IPS-15b (cell line): ENCODE measurements at regions not wholly inside any gene's neighbourhood (a gene's known extent, or its start where the extent isn't known, plus 50 kb on each side); places are given as distances from the start of the nearest gene placed in this dataset.

ENCODE experiments used
- H3K27me3 ChIP-seq: one replicate; pipeline ENCODE4 v1.6.1; 2013; ENCODE audit warnings: low read length; ENCODE audit not compliant: control insufficient read depth, insufficient read depth
- H3K36me3 ChIP-seq: one replicate; pipeline ENCODE4 v1.6.1; 2013; ENCODE audit warnings: low read length; ENCODE audit not compliant: control insufficient read depth, insufficient read depth
- H3K4me1 ChIP-seq: one replicate; pipeline ENCODE4 v1.6.1; 2013; ENCODE audit warnings: mild to moderate bottlenecking, low read length; ENCODE audit not compliant: control insufficient read depth, insufficient read depth
- H3K4me3 ChIP-seq: one replicate; pipeline ENCODE4 v1.5.1; 2013; ENCODE audit warnings: low read depth, low read length
- H3K9ac ChIP-seq: one replicate; pipeline ENCODE4 v1.6.1; 2013; ENCODE audit warnings: low read depth, mild to moderate bottlenecking, low read length
- H3K9me3 ChIP-seq: one replicate; pipeline ENCODE4 v1.6.1; 2013; ENCODE audit warnings: mild to moderate bottlenecking, low read length; ENCODE audit not compliant: control insufficient read depth, insufficient read depth

GRCh38 chr10:60663850-60664249 lies 114.4 kb upstream of the CDK1 start:
- Histone ChIP-seq H3K4me1 (peaks cover 8% of the 10 kb centered on the region), H3K27me3 (no peaks in the 10 kb centered on the region), H3K9me3 (no peaks in the 10 kb centered on the region), H3K9ac (no peak overlapping the region), H3K4me3 (no peak overlapping the region), H3K36me3 (no peaks in the 10 kb centered on the region)

- Histone ChIP-seq H3K4me1 (peaks cover 8% of the 10 kb centered on the region), H3K9ac (no peak overlapping the region), H3K4me3 (no peak overlapping the region), H3K36me3 (no peaks in the 10 kb centered on the region), H3K9me3 (no peaks in the 10 kb centered on the region), H3K27me3 (no peaks in the 10 kb centered on the region)
Observed at GRCh38 chr10:60662917-60663614, 115.2 kb upstream of the CDK1 start.

GRCh38 chr10:60661637-60662036 lies 116.6 kb upstream of the CDK1 start:
- Histone ChIP-seq H3K36me3 (no peaks in the 10 kb centered on the region), H3K9ac (no peak overlapping the region), H3K27me3 (no peaks in the 10 kb centered on the region), H3K4me3 (no peak overlapping the region), H3K9me3 (no peaks in the 10 kb centered on the region), H3K4me1 (peaks cover 10% of the 10 kb centered on the region)

GRCh38 chr10:60660625-60661024 lies 117.7 kb upstream of the CDK1 start:
- H3K4me1 ChIP-seq: peaks cover 10% of the 10 kb centered on the region

GRCh38 chr10:60654813-60655464 lies 123.3 kb upstream of the CDK1 start:
- Histone ChIP-seq H3K9me3 (no peaks in the 10 kb centered on the region), H3K4me1 (peaks cover 5% of the 10 kb centered on the region), H3K36me3 (no peaks in the 10 kb centered on the region), H3K9ac (no peak overlapping the region), H3K4me3 (no peak overlapping the region), H3K27me3 (no peaks in the 10 kb centered on the region)

More at GRCh38 chr10:60660625-60661024, 117.7 kb upstream of the CDK1 start:
- Histone ChIP-seq H3K36me3 (no peaks in the 10 kb centered on the region), H3K9ac (no peak overlapping the region), H3K27me3 (no peaks in the 10 kb centered on the region), H3K4me3 (no peak overlapping the region), H3K9me3 (no peaks in the 10 kb centered on the region)

GRCh38 chr10:60652628-60653027 lies 125.7 kb upstream of the CDK1 start:
- Histone ChIP-seq H3K36me3 (no peaks in the 10 kb centered on the region), H3K27me3 (no peaks in the 10 kb centered on the region), H3K4me1 (peaks cover 9% of the 10 kb centered on the region), H3K9me3 (no peaks in the 10 kb centered on the region), H3K4me3 (no peak overlapping the region), H3K9ac (no peak overlapping the region)

GRCh38 chr10:60650378-60650800 lies 127.9 kb upstream of the CDK1 start:
- H3K9ac ChIP-seq: no peak overlapping the region
- H3K4me1 ChIP-seq: peaks cover 7% of the 10 kb centered on the region
- no peaks in the 10 kb centered on the region for H3K9me3 ChIP-seq
- no peaks in the 10 kb centered on the region for H3K36me3 ChIP-seq
- no peaks in the 10 kb centered on the region for H3K27me3 ChIP-seq
- H3K4me3 ChIP-seq: no peak overlapping the region

GRCh38 chr10:60649485-60650377 lies 128.5 kb upstream of the CDK1 start:
- no peaks in the 10 kb centered on the region for H3K36me3 ChIP-seq
- H3K4me1 ChIP-seq: peaks cover 7% of the 10 kb centered on the region
- H3K9ac ChIP-seq: no peak overlapping the region
- H3K27me3 ChIP-seq: no peaks in the 10 kb centered on the region
- no peak overlapping the region for H3K4me3 ChIP-seq
- H3K9me3 ChIP-seq: no peaks in the 10 kb centered on the region

- H3K4me3 ChIP-seq: no peak overlapping the region
- H3K9me3 ChIP-seq: no peaks in the 10 kb centered on the region
- no peaks in the 10 kb centered on the region for H3K27me3 ChIP-seq
- H3K4me1 ChIP-seq: peaks cover 7% of the 10 kb centered on the region
- no peak overlapping the region for H3K9ac ChIP-seq
- H3K36me3 ChIP-seq: no peaks in the 10 kb centered on the region
Observed at GRCh38 chr10:60648761-60649160, 129.5 kb upstream of the CDK1 start.

GRCh38 chr10:60646966-60647796 lies 131.1 kb upstream of the CDK1 start:
- Histone ChIP-seq H3K36me3 (no peaks in the 10 kb centered on the region), H3K27me3 (no peaks in the 10 kb centered on the region), H3K4me1 (peaks cover 7% of the 10 kb centered on the region), H3K4me3 (no peak overlapping the region), H3K9ac (no peak overlapping the region), H3K9me3 (no peaks in the 10 kb centered on the region)

- Histone ChIP-seq H3K36me3 (no peaks in the 10 kb centered on the region), H3K9ac (no peak overlapping the region), H3K4me1 (peaks cover 7% of the 10 kb centered on the region), H3K27me3 (no peaks in the 10 kb centered on the region), H3K4me3 (no peak overlapping the region), H3K9me3 (no peaks in the 10 kb centered on the region)
Observed at GRCh38 chr10:60645980-60646379, 132.3 kb upstream of the CDK1 start.
